NAMALWA (cell line): ENCODE measurements at regions not wholly inside any gene's neighbourhood (a gene's known extent, or its start where the extent isn't known, plus 50 kb on each side); places are given as distances from the start of the nearest gene placed in this dataset.
"Not testable (repeated sequence)": the region's sequence is repeated elsewhere in the genome, so short reads cannot be mapped to it uniquely, and the experiment has no call there.

Source experiments
- DNase-seq: peaks from one replicate; pipeline ENCODE4 v3.0.0-alpha.2; 2015; ENCODE audit warnings: low spot score

- DNase-seq, result no peak
Measured at GRCh38 chr10:61271127-61271780, 181.9 kb downstream of the TMEM26 start.

- no peak for DNase-seq
Measured at GRCh38 chr10:61263518-61263917, 189.7 kb downstream of the TMEM26 start.

- DNase-seq, result no peak
Measured at GRCh38 chr10:61262486-61263261, 190.5 kb downstream of the TMEM26 start.

GRCh38 chr10:61257956-61258496 is 195.2 kb downstream of the TMEM26 start:
- DNase-seq, result no peak

GRCh38 chr10:61257136-61257535 is 196.0 kb downstream of the TMEM26 start:
- no peak for DNase-seq

- not testable (repeated sequence) for DNase-seq
Measured at GRCh38 chr10:61252326-61252725, 200.9 kb downstream of the TMEM26 start.

- DNase-seq, result no peak
Measured at GRCh38 chr10:61251089-61251488, 202.1 kb downstream of the TMEM26 start.

- DNase-seq, result no peak
Measured at GRCh38 chr10:61250131-61250530, 203.1 kb downstream of the TMEM26 start.

- DNase-seq, result no peak
Measured at GRCh38 chr10:61248013-61248412, 205.2 kb downstream of the TMEM26 start.

GRCh38 chr10:61244261-61244775 is 208.9 kb downstream of the TMEM26 start:
- DNase-seq, result no peak

GRCh38 chr10:61232780-61233179 is 220.4 kb downstream of the TMEM26 start:
- DNase-seq, result no peak

GRCh38 chr10:61225939-61226338 is 227.2 kb downstream of the TMEM26 start:
- no peak for DNase-seq

- no peak for DNase-seq
Measured at GRCh38 chr10:61223576-61223975, 229.6 kb downstream of the TMEM26 start.

- DNase-seq, result no peak
Measured at GRCh38 chr10:61219696-61220095, 233.5 kb downstream of the TMEM26 start.

- no peak for DNase-seq
Measured at GRCh38 chr10:61217851-61218565, 235.2 kb downstream of the TMEM26 start.

GRCh38 chr10:61215246-61215645 is 237.9 kb downstream of the TMEM26 start:
- no peak for DNase-seq

- no peak for DNase-seq
Measured at GRCh38 chr10:61211468-61211867, 241.7 kb downstream of the TMEM26 start.

GRCh38 chr10:61197057-61197456 is 253.1 kb upstream of the RHOBTB1 start:
- DNase-seq, result no peak

GRCh38 chr10:61195211-61195610 is 251.2 kb upstream of the RHOBTB1 start:
- DNase-seq, result no peak

- DNase-seq, result not testable (repeated sequence)
Measured at GRCh38 chr10:61192589-61192988, 248.6 kb upstream of the RHOBTB1 start.

GRCh38 chr10:61192042-61192441 is 248.1 kb upstream of the RHOBTB1 start:
- no peak for DNase-seq

GRCh38 chr10:61189912-61190311 is 245.9 kb upstream of the RHOBTB1 start:
- no peak for DNase-seq
